ENCODE measurements at regions not wholly inside any gene's neighbourhood (a gene's known extent, or its start where the extent isn't known, plus 50 kb on each side); places are given as distances from the start of the nearest gene placed in this dataset.

- TF ChIP-seq GATA3 (IDR thresholded peaks at IDR 0.05; ENCODE audit: low read depth, low read length) (no peak), GATA2 (IDR thresholded peaks at IDR 0.05; ENCODE audit: low read depth, low read length) (no peak)
Measured at GRCh38 chr22:26732284-26732683, 74.9 kb downstream of the MIAT start.

GRCh38 chr22:26734339-26735018 lies 77.1 kb downstream of the MIAT start:
- TF ChIP-seq GATA2 (IDR thresholded peaks at IDR 0.05; ENCODE audit: low read depth, low read length) (no peak), GATA3 (IDR thresholded peaks at IDR 0.05; ENCODE audit: low read depth, low read length) (no peak)

GRCh38 chr22:26735019-26735409 lies 77.6 kb downstream of the MIAT start:
- TF ChIP-seq GATA2 (IDR thresholded peaks at IDR 0.05; ENCODE audit: low read depth, low read length) (no peak), GATA3 (IDR thresholded peaks at IDR 0.05; ENCODE audit: low read depth, low read length) (no peak)

GRCh38 chr22:26737262-26737661 lies 79.9 kb downstream of the MIAT start:
- TF ChIP-seq GATA3 (IDR thresholded peaks at IDR 0.05; ENCODE audit: low read depth, low read length), result no peak
- TF ChIP-seq GATA2 (IDR thresholded peaks at IDR 0.05; ENCODE audit: low read depth, low read length), result no peak

- TF ChIP-seq GATA3 (IDR thresholded peaks at IDR 0.05; ENCODE audit: low read depth, low read length), result no peak
- no peak for TF ChIP-seq GATA2 (IDR thresholded peaks at IDR 0.05; ENCODE audit: low read depth, low read length)
Measured at GRCh38 chr22:26740253-26740652, 82.9 kb downstream of the MIAT start.

- TF ChIP-seq GATA2 (IDR thresholded peaks at IDR 0.05; ENCODE audit: low read depth, low read length) (no peak), GATA3 (IDR thresholded peaks at IDR 0.05; ENCODE audit: low read depth, low read length) (no peak)
Measured at GRCh38 chr22:26743149-26743548, 85.8 kb downstream of the MIAT start.

- TF ChIP-seq GATA2 (IDR thresholded peaks at IDR 0.05; ENCODE audit: low read depth, low read length) (no peak), GATA3 (IDR thresholded peaks at IDR 0.05; ENCODE audit: low read depth, low read length) (no peak)
Measured at GRCh38 chr22:26744892-26745808, 87.8 kb downstream of the MIAT start.

- TF ChIP-seq GATA3 (IDR thresholded peaks at IDR 0.05; ENCODE audit: low read depth, low read length) (no peak), GATA2 (IDR thresholded peaks at IDR 0.05; ENCODE audit: low read depth, low read length) (no peak)
Measured at GRCh38 chr22:26746311-26746710, 88.9 kb downstream of the MIAT start.

- no peak for TF ChIP-seq GATA3 (IDR thresholded peaks at IDR 0.05; ENCODE audit: low read depth, low read length)
Measured at GRCh38 chr22:26748845-26749244, 91.5 kb downstream of the MIAT start.

- TF ChIP-seq GATA2 (IDR thresholded peaks at IDR 0.05; ENCODE audit: low read depth, low read length), result no peak
- TF ChIP-seq GATA3 (IDR thresholded peaks at IDR 0.05; ENCODE audit: low read depth, low read length), result no peak
Measured at GRCh38 chr22:26751217-26751616, 93.8 kb downstream of the MIAT start.

GRCh38 chr22:26753125-26753862 lies 95.9 kb downstream of the MIAT start:
- no peak for TF ChIP-seq GATA3 (IDR thresholded peaks at IDR 0.05; ENCODE audit: low read depth, low read length)
- no peak for TF ChIP-seq GATA2 (IDR thresholded peaks at IDR 0.05; ENCODE audit: low read depth, low read length)

- TF ChIP-seq GATA2 (IDR thresholded peaks at IDR 0.05; ENCODE audit: low read depth, low read length) (no peak), GATA3 (IDR thresholded peaks at IDR 0.05; ENCODE audit: low read depth, low read length) (no peak)
Measured at GRCh38 chr22:26756675-26757293, 99.4 kb downstream of the MIAT start.

- TF ChIP-seq GATA3 (IDR thresholded peaks at IDR 0.05; ENCODE audit: low read depth, low read length) (no peak), GATA2 (IDR thresholded peaks at IDR 0.05; ENCODE audit: low read depth, low read length) (no peak)
Measured at GRCh38 chr22:26757496-26757895, 100.1 kb downstream of the MIAT start.
